Testis (tissue), 2 donors: ENCODE measurements at regions not wholly inside any gene's neighbourhood (a gene's known extent, or its start where the extent isn't known, plus 50 kb on each side); places are given as distances from the start of the nearest gene placed in this dataset.

Source experiments
- CTCF ChIP-seq, 3 experiments: fragments of 450-650 bp in 2 of 3; fragments of 200-600 bp in 1 of 3; sonication (generic) in 1 of 3; IDR thresholded peaks; one replicate each; pipeline ENCODE4 v1.5.1; 2016 to 2019; ENCODE audit warnings: antibody characterized with exemption in 3 of 3, mild to moderate bottlenecking in 2 of 3, moderate library complexity in 1 of 3
- POLR2A ChIP-seq: fragments of 450-650 bp; IDR thresholded peaks from one replicate; pipeline ENCODE4 v1.6.1; 2017; ENCODE audit warnings: antibody characterized with exemption, mild to moderate bottlenecking, moderate library complexity

GRCh38 chr21:35424122-35424521, 375.0 kb upstream of the RUNX1 start:
- TF ChIP-seq CTCF (IDR thresholded peaks at IDR 0.05) (no peak), POLR2A (no peak)
